ENCODE measurements at regions not wholly inside any gene's neighbourhood (a gene's known extent, or its start where the extent isn't known, plus 50 kb on each side); places are given as distances from the start of the nearest gene placed in this dataset.
"Not testable (repeated sequence)": the region's sequence is repeated elsewhere in the genome, so short reads cannot be mapped to it uniquely, and the experiment has no call there.

DNA sequence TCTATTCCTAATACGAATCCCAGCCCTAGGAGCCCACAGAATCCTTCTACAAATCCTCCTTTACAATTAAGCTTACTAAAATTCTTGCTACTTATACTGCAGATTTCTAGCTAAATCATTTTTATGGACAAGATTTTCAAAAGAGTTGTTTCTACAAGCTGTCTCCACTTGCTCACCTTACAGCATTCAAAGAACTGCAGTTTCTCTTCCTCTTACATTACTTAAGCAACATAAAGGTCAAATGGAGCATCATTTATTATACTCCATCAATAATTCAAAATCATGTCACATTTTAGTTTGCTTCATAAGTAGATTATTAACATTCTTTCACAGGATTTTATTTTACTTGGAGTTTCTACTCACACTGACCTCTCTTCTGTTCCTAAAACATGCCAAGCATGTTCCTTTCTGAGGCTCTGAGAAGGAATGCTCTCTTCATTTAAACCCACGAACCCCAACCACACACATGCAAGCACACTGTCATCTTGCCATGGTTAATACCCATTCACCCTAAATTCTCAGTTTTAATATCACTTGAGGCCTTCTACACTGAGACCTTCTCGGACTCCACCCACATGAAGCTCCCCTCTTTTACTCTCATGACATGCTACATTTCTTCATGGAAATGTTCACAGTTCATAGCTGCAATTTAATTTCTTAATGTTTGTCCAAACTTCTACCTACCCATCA is 388.2 kb downstream of the TBC1D32 start:
- H3K36me3 Mint-ChIP-seq = no peaks in the 10 kb centered on the region
- H3K4me3 Mint-ChIP-seq = no peak overlapping the region
- peaks cover 3% of the 10 kb centered on the region for H3K27me3 Mint-ChIP-seq

DNA sequence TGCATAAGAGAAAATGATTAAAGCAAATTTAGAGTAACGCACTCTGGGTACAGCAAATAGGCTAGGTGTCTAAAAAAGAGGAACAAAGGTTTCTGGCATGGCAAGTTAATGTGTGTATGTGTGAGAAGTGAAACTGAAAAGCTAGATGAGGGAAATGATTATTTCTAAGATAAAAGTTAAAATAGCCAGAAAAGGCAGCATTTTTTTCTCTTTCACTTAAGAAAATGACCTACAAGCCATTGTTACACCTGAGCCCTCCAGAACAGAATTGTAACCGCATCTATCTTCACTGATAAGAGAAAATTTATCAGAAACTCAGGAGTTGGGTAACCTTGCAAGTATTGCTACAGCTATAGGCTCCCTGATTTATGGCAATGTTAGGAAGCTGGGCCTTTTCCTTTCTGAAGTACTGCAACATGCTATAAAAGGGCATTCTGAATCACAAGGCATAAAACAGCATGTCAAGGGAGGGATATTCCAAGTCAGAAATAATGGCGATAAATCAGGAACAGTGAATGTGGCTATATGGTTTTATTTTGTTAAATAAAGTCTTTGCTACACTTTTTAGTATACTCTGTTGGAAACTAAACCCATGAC is 395.3 kb downstream of the TBC1D32 start:
- Mint-ChIP-seq H3K4me1 (no peaks in the 10 kb centered on the region), H3K4me3 (no peak overlapping the region), H3K9me3 (no peaks in the 10 kb centered on the region), H3K27me3 (no peaks in the 10 kb centered on the region), H3K36me3 (no peaks in the 10 kb centered on the region), H3K27ac (no peak overlapping the region)

More for the DNA sequence above, 388.2 kb downstream of the TBC1D32 start:
- no peaks in the 10 kb centered on the region for H3K4me1 Mint-ChIP-seq
- no peak overlapping the region for H3K27ac Mint-ChIP-seq
- no peaks in the 10 kb centered on the region for H3K9me3 Mint-ChIP-seq

DNA sequence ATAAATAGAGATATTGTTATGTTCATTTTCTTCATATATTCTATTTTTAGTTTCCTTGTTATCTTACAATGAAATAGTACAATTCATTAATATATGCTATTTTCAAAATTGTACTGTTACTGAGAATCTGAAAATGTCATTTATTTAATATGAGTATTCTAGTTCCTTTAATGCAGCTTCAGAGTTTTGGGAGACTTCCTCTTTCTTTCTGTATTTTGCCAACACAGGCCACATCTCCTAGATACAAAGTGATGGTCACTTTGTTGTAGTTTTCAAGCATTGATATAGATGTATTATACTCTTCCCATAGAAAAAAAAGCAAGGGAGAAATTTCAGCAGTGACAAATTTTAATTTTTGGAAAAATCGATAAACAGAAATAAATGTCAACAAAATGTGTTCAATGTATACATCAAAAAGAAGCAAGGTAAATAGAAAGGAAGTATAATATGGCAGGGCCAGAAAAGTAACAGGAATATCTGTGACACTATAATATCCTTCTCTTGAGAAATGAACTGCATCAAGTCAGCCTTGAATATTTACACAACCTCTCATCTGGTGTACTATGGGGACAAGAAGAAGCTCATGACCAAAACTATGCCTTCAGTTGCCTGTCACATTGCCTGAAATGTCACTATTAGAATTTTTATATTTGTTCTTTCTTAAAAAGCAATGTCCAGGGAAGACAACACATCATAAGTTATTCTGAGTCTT is 396.0 kb downstream of the TBC1D32 start:
- no peaks in the 10 kb centered on the region for H3K36me3 Mint-ChIP-seq
- no peaks in the 10 kb centered on the region for H3K27me3 Mint-ChIP-seq
- H3K4me1 Mint-ChIP-seq = no peaks in the 10 kb centered on the region
- no peaks in the 10 kb centered on the region for H3K9me3 Mint-ChIP-seq
- H3K4me3 Mint-ChIP-seq = no peak overlapping the region
- no peak overlapping the region for H3K27ac Mint-ChIP-seq

DNA sequence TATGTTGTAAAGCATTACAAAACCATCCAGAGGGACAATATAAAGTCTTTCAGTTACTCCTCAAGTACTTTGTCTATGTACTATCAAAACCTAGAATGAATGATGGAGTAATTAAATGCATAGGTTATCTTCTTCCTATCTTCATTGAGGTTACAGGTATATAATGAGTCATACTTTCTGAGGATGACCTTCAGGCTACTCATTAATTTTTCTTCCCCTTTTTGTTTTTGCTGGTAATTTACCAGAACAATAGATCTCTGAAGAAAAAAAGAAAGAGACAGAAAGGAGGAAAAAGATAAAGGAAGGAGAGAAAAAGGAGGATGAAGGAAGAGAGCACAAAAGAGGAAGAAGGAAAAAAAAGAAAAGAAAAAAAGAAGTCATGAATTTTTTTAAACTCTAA is 398.4 kb downstream of the TBC1D32 start:
- Mint-ChIP-seq H3K4me1 (no peaks in the 10 kb centered on the region), H3K36me3 (no peaks in the 10 kb centered on the region), H3K27ac (no peak overlapping the region), H3K4me3 (no peak overlapping the region), H3K9me3 (no peaks in the 10 kb centered on the region), H3K27me3 (no peaks in the 10 kb centered on the region)

DNA sequence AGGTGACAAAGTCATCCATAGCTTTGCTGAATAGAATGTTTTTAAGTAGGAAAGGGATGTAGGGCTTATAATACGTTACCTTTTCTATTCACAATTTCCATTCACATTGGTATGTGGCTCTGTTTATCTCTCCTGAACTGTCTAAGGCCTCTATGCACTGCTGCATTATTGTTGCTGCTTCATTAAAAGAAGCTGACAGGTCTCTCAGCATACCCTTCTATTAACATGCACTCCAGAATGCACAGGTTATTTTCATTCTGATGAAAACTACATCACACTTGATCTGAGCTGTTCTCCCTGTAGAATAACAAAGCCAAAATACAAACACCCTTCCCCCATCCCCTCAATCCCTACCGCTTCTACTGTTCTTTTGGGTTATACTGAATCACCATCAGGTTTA is 399.3 kb downstream of the TBC1D32 start:
- Mint-ChIP-seq H3K9me3 (no peaks in the 10 kb centered on the region), H3K4me1 (no peaks in the 10 kb centered on the region), H3K27ac (no peak overlapping the region)

DNA sequence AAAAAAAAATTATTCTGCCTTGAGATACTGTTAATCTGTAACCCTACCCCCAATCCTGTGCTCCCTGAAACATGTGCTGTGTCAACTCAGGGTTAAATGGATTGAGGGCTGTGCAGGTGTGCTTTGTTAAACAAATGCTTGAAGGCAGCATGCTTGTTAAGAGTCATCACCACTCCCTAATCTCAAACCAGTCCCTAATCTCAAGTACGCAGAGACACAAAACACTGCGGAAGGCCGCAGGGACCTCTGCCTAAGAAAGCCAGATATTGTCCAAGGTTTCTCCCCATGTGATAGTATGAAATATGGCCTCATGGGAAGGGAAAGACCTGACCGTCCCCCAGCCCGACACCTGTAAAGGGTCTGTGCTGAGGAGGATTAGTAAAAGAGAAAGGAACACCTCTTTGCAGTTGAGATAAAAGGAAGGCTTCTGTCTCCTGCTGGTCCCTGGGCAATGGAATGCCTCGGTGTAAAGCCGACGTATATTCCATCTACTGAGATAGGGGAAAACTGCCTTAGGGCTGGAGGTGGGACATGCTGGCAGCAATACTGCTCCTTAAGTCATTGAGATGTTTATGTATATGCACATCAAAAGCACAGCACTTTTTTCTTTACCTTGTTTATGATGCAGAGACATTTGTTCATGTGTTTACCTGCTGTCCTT is 402.6 kb downstream of the TBC1D32 start:
- H3K9me3 Mint-ChIP-seq, H3K27me3 Mint-ChIP-seq, H3K4me3 Mint-ChIP-seq, H3K4me1 Mint-ChIP-seq, H3K36me3 Mint-ChIP-seq, H3K27ac Mint-ChIP-seq: not testable (repeated sequence)

More for the DNA sequence above, 399.3 kb downstream of the TBC1D32 start:
- Mint-ChIP-seq H3K27me3 (no peaks in the 10 kb centered on the region), H3K4me3 (no peak overlapping the region), H3K36me3 (no peaks in the 10 kb centered on the region)

DNA sequence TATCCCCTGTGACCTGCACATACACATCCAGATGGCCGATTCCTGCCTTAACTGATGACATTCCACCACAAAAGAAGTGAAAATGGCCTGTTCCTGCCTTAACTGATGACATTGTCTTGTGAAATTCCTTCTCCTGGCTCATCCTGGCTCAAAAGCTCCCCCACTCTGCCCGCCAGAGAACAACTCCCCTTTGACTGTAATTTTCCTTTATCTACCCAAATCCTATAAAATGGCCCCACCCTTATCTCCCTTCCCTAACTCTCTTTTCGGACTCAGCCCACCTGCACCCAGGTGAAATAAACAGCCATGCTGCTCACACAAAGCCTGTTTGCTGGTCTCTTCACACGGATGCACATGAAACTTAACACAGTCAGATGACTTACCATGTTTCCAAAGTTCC is 403.8 kb downstream of the TBC1D32 start:
- H3K9me3 Mint-ChIP-seq, H3K27ac Mint-ChIP-seq, H3K36me3 Mint-ChIP-seq, H3K4me3 Mint-ChIP-seq, H3K27me3 Mint-ChIP-seq, H3K4me1 Mint-ChIP-seq: not testable (repeated sequence)

DNA sequence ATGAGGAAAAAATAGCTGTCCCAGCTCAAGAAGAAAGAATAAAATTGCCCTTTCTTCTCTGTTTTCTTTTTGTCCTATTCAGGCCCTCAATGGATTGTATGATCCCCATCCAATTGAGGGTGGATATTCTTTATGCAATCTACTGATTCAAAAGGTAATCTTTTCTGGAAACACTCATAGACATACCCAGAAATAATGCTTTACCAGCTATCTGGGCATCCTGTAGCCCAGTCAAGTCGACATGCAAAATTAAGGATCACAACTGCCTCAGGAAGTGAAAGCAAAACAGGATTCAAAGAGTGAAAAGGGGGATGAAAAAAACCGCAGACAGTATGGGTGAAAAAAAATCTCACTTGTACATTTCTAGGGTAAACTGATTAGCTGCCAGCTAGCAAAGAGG is 410.1 kb downstream of the TBC1D32 start:
- no peaks in the 10 kb centered on the region for H3K36me3 Mint-ChIP-seq
- no peaks in the 10 kb centered on the region for H3K9me3 Mint-ChIP-seq
- no peak overlapping the region for H3K27ac Mint-ChIP-seq
- H3K4me1 Mint-ChIP-seq = no peaks in the 10 kb centered on the region
- H3K27me3 Mint-ChIP-seq = no peaks in the 10 kb centered on the region
- H3K4me3 Mint-ChIP-seq = no peak overlapping the region

DNA sequence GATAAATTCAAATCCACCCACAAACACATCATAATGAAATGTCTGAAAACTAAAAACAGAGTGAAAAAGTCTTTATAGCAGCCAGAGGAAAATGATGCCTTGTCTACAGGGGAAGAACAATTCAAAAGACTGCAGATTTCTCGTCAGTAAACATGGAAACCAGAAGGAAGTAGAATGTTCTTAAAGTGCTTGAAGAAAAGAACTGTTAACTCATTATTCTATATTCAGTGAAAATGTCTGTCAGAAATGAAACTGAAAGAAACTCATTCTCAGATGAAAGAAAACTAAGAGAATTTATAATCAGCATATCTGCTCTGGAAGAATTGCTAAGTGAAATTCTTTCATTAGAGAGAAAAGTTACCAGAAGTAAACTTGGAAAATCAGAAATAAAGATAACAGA is 416.1 kb downstream of the TBC1D32 start:
- H3K9me3 Mint-ChIP-seq = no peaks in the 10 kb centered on the region
- H3K36me3 Mint-ChIP-seq = no peaks in the 10 kb centered on the region
- H3K27ac Mint-ChIP-seq = no peak overlapping the region
- no peak overlapping the region for H3K4me3 Mint-ChIP-seq
- H3K4me1 Mint-ChIP-seq = no peaks in the 10 kb centered on the region
- H3K27me3 Mint-ChIP-seq = peaks cover 1% of the 10 kb centered on the region

DNA sequence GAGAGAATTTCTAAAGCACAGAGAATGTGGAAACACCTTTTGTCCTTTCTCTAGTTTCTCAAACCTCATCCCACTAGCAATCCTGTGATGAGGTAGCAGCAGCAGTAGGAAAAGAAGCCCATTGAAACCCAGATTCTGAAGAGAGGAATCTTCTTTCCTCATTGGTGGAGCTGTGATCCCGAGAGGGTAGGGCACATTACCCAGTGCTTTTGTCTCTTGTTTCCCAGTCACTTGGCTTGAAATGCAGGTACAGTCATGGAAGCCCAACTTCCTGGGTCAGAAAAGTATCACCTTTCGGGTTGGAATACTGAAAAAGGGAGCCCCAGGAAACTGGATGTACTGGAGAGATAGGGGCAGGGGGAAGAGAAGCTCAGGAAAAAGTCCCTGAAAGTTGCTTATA is 417.4 kb downstream of the TBC1D32 start:
- Mint-ChIP-seq H3K36me3 (no peaks in the 10 kb centered on the region), H3K4me1 (no peaks in the 10 kb centered on the region), H3K4me3 (no peak overlapping the region), H3K9me3 (no peaks in the 10 kb centered on the region), H3K27ac (no peak overlapping the region), H3K27me3 (peaks cover 1% of the 10 kb centered on the region)

DNA sequence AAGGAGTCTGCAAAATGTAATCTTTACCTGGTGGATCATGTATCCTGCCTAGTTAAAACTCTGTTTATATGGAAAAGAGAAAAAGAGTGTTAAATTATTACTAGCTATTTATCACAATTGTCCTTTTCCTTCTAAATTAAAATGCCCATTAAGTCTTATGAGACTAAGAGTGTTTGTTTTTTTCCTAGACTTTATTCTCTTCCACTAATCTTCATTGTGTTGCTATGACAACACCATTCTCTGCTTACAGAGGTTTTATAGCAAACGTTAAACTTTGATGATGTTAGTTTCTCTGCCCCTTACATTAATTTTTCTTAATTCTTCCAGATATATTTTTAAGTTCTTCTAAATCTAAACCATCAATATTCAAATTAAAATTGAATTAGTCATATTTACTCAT is 420.8 kb downstream of the TBC1D32 start:
- H3K27me3 Mint-ChIP-seq = peaks cover 1% of the 10 kb centered on the region
- H3K4me3 Mint-ChIP-seq = no peak overlapping the region
- H3K36me3 Mint-ChIP-seq = no peaks in the 10 kb centered on the region
- no peak overlapping the region for H3K27ac Mint-ChIP-seq
- H3K9me3 Mint-ChIP-seq = no peaks in the 10 kb centered on the region
- no peaks in the 10 kb centered on the region for H3K4me1 Mint-ChIP-seq

DNA sequence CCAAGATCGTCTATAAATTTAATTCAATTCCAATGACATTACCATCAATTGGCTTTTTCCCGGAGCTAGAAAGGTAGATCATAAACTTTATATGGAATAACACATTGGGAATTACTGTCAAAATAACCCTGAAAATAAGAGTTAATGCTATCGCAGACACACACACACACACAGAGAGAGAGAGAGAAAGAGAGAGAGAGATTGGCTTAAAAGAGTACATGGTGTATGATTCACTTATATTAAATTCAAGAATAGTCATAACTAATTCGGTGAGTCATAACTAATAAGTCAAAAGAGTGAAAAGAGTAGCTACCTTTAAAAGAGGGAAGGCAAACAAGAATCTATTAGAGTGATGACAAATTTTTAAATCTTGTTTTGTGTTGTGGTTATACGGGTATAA is 425.5 kb downstream of the TBC1D32 start:
- Mint-ChIP-seq H3K36me3 (no peaks in the 10 kb centered on the region), H3K4me1 (no peaks in the 10 kb centered on the region), H3K9me3 (no peaks in the 10 kb centered on the region), H3K27me3 (no peaks in the 10 kb centered on the region), H3K4me3 (no peak overlapping the region), H3K27ac (no peak overlapping the region)

DNA sequence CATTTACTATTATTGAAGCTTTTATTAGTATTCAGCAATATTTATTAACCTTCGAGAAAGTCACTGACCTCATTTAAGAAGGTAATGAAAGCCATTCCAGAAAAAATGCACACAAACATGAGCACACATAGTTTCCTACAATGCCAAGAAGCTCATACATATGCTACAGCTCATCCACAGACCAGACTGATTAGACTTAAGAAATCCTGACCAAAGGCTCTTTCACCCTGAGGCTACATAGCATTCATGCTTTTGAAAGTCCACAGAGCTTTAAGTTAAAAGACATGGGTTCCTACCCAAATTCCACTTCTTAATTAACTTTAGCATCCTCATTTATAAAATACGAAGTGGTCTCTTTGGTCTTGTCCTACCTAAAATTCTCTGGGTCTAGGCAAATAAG is 430.4 kb downstream of the TBC1D32 start:
- Mint-ChIP-seq H3K27ac (no peak overlapping the region), H3K27me3 (no peaks in the 10 kb centered on the region), H3K9me3 (no peaks in the 10 kb centered on the region), H3K4me3 (no peak overlapping the region), H3K36me3 (no peaks in the 10 kb centered on the region), H3K4me1 (no peaks in the 10 kb centered on the region)

DNA sequence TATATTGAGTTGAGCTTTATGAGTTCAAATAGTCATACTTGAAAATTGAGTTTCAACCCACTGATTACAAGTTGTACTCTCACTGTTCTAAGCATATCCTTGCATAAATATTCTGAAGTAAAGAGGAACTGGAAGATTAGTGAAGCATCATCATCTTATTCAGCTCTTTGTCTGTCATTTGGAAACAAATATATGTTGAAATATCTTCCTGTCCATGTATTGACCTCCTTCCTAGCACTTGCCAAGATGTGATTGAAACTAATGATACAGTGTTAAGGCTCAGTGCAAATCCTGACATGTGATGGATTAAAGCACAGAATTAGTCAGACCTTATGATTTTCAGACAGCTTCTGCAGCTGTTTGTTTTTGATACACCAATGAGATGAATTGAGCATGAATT is 434.3 kb downstream of the TBC1D32 start:
- no peak overlapping the region for H3K27ac Mint-ChIP-seq
- H3K9me3 Mint-ChIP-seq = no peaks in the 10 kb centered on the region
- no peaks in the 10 kb centered on the region for H3K4me1 Mint-ChIP-seq
- no peaks in the 10 kb centered on the region for H3K36me3 Mint-ChIP-seq
- no peak overlapping the region for H3K4me3 Mint-ChIP-seq
- no peaks in the 10 kb centered on the region for H3K27me3 Mint-ChIP-seq

DNA sequence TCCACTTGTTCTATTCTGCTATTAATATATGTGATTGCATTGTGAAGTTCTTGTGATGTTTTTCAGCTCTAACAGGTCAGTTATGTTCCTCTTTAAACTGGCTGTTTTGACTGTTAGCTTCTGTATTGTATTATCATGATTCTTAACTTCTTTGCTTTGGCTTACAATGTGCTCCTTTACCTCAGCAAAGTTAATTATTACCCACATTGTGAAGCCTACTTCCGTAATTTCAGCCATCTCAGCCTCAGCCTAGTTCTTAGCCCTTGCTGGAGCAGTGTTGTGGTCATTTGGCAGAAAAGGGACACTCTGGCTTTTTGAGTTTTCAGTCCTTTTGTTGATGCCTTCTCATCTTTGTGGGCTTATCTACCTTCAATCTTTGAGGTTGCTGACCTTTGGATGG is 440.2 kb downstream of the TBC1D32 start:
- Mint-ChIP-seq H3K27me3 (no peaks in the 10 kb centered on the region), H3K4me3 (no peak overlapping the region), H3K27ac (no peak overlapping the region), H3K9me3 (peaks cover 23% of the 10 kb centered on the region), H3K36me3 (no peaks in the 10 kb centered on the region), H3K4me1 (no peaks in the 10 kb centered on the region)

DNA sequence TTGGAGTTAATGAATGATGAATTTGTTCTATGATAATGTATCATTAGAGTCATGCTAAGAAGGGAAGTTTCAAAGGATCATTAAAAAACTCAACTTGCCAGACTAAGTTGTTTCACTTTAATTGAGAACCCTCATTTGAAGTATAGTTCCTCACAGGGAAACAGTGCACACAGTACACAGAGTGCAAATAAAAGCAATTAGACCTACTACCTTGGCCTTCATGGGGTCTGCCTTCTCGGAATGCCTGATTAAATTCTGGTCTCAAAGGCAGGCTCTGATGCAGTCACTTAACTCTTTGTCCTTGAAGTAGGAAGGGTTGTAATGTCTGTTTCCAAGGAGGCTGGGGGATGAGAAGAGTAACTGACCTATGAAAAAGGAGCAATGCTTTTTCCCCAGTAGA is 457.3 kb downstream of the TBC1D32 start:
- Mint-ChIP-seq H3K4me1 (no peaks in the 10 kb centered on the region), H3K36me3 (no peaks in the 10 kb centered on the region), H3K27me3 (no peaks in the 10 kb centered on the region), H3K4me3 (no peak overlapping the region), H3K9me3 (peaks cover 10% of the 10 kb centered on the region), H3K27ac (no peak overlapping the region)
